GM19395 (cell line): ENCODE measurements at regions not wholly inside any gene's neighbourhood (a gene's known extent, or its start where the extent isn't known, plus 50 kb on each side); places are given as distances from the start of the nearest gene placed in this dataset.

Source experiments
- ATAC-seq: cut with Tn5 transposase; IDR thresholded peaks from one replicate; pipeline ENCODE4 v1.9.1; 2021; ENCODE audit warnings: mild to moderate bottlenecking, moderate library complexity; ENCODE audit not compliant: unreplicated experiment

DNA sequence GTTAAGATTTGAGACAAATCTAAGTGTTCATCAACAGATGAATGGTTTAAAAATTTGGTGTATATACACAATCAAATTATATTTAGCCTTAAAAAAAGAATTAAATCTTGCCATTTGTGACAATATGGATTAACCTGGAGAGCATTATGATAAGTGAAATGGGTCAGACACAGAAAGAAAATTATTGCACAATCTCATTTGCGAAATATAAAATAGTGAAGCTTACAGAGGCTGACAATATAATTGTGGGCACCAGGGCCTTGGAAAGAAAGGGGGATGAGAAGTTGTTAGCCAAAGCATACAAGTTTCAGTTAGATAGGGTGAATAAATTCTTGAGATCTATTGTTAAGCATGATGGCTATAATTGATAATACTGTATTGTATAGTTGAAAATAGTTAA lies 883.0 kb downstream of the TECRL start:
- no peak for ATAC-seq

DNA sequence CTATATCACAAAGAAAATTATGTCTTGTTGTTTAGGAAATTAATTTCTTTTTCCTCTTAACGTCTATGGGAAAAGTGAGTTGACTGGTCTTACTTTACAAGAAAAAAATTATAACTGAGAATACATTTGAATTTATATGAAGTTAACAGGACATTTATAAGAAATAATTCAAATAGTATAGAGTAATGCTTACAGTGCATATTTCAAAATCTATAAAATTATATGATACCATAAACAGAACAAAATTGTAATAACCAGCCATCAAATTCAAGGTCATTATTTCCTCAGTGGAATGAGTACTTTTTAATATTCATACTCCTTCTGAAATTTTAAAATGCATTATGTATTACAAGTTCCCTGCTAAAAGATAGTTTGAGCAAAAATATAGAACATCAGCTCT lies 884.5 kb downstream of the TECRL start:
- no peak for ATAC-seq

DNA sequence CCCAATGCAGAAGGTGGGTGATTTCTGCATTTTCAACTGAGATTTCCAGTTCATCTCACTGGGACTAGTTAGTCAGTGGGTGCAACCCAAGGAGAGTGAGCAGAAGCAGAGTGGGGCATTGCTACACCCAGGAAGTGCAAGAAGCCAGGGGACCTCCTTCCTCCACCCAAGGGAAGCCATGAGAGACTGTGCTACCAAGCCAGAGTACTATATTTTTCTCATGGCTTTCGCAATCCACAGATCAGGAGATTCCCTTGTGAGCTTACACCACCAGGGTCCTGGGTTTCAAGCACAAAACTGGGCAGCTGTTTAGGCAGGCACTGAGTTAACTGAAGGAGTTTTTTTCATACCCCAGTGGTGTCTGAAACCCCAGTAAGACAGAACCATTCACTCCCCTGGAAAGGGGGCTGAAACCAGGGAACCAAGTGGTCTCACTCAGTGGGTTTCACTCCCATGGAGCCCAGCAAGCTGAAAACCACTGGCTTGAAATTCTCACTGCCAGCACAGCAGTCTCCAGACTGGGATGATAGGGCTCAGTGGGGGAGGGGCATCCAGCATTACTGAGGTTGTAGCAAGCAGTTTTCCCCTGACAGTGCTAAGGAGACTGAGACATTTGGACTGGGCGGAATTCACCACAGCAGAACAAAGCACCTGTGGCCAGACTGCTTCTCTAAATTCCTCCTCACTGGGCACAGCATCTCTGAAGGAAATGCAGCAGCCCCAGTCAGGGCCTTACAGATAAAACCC lies 903.4 kb downstream of the TECRL start:
- ATAC-seq: no peak

DNA sequence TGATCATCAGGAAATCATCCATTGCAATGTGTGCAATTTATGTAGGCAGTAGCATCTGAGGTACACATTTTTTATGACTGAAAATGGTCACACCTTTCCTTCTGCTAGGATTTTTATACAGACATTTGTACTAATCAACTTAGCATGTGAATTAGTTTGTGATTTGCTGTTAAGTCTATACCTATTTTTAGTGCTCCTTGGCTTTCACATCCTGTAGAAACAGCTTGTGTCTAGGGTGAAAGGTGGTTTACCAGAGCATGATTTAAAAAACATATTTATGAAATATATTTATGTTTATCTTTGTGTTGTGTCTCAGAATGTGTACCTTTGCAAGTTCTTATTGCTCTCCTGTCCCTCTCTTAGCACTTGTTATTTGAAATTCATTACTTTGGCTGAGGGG lies 916.0 kb downstream of the TECRL start:
- ATAC-seq: no peak

DNA sequence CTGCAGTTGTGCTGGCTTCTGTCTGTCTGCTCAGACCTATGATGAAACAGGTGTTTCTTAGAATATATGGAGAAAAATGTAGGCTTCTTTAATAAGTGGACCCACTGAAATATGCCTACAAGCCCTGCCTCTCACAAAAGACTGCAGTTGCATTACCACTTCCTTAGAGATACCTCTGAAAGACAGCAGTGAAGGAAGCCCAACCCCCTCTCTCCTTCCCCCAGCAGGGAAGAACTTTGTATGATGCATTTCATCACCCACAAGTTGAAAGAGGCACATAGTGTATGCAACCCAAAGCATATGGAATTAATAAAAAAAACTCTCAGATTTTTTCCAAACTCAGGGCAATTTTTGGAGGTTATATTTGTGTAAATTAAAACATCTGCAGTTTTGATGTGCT lies 916.7 kb downstream of the TECRL start:
- ATAC-seq: no peak

DNA sequence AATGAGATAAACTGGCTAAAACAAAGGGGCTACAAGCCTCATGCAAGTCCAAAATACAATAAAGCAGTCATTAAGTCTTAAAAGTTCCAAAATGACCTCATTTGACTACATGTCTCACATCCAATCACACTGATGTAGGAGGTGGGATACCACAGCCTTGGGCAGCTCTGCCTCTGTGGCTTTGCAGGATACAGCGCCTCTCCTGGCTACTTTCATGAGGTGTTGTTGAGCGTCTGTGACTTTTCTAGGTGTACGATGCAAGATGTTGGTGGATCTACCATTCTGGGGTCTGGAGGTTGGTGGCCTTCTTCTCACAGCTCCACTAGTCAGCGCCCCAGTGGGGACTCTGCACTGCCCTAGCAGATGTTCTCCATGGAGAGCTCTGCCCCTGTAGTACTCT lies 944.9 kb downstream of the TECRL start:
- ATAC-seq: no peak

DNA sequence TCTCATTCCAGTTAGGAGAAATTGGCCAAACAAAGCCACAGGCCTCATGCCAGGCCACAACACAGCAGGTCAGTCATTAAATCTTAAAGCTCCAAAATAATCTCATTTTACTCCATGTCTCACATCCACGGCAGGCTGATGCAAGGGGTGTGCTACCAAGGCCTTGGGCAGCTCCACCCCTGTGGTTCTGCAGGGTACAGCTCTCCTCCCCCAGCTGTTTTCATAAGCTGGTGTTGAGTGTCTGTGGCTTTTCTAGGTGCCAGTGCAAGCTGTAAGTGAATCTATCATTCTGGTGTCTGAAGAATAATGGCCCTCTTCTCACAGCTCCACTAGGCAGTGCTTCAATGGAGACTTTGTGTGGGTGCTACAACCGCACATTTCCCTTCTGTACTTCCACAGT lies 949.2 kb downstream of the TECRL start:
- no peak for ATAC-seq

DNA sequence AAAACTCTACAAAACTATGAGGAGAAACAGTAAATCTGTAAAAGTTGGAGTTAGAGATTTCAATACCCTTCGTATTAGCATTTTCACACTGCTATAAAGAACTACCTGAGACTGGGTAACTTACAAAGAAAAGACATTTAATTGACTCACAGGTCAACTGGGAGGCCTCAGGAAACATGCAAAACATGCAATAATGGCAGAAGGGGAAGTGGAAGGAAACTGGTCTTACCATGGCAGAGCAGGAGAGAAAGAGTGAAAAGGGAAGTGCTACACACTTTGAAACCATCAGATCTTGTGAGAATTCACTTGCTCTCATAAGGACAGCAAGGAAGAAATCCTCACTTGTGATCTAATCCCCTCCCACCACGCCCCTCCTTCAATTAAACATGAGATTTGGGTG lies 949.9 kb downstream of the TECRL start:
- ATAC-seq: no peak

DNA sequence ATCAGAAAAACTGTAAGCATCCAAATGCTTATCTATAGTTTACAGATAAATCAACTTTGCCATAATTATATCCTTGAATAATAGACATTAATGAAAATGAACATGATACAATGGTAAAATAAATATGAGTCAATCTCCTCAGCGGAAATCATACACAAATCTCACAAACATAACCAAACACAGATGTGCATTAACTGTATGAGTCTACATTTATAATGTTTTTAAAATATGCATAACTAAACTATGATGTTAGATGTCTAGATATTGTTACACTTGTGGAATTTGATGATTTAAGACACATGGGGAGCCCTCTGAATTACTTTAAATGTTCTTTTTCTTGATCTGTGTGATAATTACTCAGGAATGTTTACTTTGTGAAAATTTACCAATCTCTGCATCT lies 951.2 kb downstream of the TECRL start:
- ATAC-seq: no peak

DNA sequence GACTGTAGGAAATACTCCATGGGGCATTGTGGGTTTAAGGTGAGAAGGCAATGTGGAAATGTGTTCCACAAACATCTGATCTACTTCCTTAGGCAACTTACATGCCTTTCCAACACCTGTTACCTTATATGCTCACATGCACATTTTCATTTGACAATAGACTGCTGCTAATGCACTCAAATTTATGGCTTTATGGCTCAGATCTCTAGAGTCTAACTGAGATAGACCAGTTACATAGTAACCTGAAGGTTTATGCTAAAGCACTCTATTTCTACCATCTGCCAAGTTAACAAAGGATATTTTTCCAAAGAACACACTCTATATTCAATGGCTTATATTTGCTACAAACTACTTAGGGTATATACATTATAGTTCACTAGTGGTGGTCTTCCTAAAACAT lies 969.0 kb downstream of the TECRL start:
- no peak for ATAC-seq

DNA sequence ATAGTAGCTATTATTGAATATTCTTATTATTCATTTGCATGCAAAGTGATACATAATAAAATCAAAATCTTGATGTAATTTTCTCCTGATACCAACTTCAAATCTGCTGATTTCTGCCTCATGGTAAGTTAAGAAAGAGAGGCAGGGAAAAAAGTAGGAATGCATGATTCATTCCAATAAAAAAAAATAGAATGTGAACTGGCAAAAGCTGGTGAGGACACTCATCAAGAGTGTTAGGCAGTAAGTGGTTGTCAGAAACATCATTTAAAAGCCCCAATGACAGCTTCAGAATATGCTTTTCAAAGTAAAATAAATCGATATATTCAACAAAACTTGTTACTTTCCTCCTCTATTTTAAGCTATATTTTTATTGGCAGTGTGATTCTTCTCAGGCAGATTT lies 979.1 kb downstream of the TECRL start:
- no peak for ATAC-seq

DNA sequence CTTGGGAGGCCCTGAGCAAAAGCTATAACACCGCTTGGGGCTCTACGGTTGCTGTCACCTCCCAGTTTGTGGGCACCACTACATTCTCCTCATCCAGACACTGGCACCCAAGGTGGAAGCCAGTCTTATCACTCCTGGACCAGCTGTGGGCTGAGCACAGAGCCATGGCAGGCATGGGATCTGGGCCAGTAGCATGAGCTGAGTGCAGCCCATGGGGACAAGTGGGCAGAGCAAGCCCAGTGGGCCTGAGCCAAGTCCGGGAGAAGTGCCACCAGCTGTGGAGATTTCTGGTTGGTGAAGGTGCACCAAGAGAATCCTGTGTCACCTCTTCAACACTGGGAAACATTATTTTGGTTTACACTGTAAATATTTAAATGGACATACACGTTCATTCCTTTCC lies 1013.0 kb downstream of the TECRL start:
- ATAC-seq: no peak

DNA sequence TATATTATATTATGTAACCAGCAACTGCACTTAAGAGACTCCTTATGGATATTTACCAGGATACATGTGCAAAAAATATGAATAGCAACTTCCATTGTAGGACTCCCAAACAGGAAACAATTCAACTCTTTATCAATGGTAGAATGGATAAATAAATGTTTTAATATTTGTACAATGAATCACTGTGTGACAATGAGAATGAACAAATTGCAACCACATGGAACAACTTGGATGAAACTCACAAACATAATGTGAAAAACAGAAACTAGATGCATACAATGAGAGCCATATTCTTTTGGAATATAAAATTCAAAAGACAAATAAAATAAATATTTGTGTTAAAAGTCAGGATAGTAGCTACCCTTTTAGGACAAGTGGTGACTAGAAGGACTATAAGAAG lies 1015.7 kb downstream of the TECRL start:
- ATAC-seq: no peak

DNA sequence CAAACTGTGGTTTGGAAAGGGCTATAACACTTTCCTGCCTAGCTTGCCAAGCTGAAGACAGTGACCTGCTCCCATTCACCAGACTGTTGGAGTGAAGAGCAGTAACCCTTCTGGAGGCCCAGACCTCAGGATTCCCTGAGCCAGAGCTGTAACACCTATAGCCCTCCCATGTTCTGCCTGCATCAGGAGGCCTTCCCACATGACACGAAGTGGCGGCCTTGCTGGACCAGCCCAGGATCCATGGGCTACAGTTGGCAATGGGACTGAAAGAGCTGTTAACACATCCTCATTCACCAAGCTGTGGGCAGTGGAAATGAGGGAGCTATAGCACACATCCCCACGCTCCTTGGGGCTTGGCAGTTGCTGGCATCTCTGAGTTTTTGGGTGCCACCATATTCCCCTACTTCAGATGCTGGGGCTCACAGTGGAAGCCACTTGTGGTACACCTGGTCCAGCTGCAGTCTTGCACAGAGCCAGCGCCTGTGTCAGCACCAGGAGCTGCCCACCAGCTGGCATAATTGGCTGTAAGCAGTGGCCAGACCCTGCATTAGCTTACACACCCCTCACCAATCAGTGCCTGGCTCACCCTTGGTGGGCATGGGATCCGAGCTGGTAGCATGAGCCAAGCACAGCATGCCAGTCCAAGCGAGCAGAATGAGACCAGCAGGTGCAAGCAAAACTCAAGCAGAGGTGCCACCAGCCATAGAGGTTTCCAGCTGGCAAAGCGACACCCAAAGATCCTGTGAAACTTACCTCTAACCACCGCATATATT lies 1029.3 kb downstream of the TECRL start:
- no peak for ATAC-seq

DNA sequence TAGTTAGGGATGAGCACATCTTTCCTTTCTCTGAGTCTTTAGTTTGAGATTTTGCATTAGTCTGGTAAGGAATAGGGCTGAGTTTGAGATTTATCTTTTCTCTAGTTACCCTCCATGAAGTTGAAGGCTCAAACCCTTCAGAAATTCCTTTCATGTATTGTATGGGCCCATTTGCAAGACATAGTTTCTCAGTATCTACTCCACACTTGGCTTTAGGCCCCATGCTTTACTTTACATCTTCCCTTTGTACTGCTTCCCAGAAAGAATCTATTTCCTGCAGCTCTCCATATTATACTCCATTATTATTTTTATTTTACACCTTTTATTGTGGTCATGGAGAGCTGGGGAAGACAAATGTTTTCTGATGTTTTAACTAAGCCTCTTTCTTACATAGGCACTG lies 1038.2 kb downstream of the TECRL start:
- no peak for ATAC-seq

DNA sequence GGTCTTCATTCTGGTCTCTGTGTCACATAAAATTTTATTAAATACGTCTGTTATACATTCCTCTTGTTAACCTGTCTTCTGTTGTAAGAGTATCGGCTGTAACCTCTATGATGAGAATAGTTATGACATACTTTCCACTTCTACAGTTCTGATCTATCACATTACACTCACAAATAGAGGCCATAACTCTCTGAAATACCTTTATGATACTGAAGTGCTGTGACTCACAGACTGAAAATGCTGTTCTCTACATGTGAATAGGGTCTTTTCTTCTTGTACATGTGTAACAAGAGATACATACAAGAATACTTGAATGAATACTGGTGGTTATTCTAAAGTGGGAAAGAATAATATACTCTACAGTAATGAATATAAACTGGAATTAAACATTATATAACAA lies 1047.6 kb downstream of the TECRL start:
- no peak for ATAC-seq

DNA sequence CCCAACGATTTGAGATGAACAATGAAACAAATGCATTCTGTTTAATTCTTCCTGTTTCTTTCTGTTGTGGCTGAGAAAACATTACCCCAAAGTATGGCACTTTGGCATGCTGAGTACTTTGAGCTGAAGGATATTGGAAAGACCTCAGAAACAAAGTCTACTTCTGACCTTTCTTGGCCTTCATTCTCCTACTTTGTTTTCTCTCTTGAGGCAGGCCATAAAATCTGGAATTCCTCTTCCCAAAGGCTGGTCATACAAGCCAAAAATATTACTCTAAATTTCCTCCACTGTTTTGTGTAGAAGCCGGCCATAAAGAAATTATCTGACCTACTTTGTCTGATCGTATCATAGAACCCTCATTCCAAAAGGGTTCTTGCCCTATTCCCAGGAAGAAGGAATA lies 1048.2 kb downstream of the TECRL start:
- ATAC-seq: no peak

DNA sequence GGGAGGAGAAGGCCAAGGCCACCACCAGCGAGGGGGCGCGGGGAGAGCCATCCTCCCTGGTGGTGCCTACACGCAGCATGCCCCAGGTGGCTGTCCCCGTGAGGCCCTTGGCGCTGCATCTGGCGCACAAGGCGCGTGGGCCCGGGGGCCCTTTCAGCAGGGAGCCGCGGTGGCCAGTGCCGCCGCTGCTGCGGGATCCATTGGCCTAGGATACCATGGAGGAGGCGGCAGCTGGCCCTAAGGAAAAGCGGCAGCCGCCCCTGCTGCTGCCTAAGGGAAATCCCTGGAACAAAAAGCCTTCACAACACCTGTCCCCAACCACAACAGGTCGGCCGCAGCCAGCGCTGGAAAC lies 1059.6 kb downstream of the TECRL start:
- no peak for ATAC-seq

DNA sequence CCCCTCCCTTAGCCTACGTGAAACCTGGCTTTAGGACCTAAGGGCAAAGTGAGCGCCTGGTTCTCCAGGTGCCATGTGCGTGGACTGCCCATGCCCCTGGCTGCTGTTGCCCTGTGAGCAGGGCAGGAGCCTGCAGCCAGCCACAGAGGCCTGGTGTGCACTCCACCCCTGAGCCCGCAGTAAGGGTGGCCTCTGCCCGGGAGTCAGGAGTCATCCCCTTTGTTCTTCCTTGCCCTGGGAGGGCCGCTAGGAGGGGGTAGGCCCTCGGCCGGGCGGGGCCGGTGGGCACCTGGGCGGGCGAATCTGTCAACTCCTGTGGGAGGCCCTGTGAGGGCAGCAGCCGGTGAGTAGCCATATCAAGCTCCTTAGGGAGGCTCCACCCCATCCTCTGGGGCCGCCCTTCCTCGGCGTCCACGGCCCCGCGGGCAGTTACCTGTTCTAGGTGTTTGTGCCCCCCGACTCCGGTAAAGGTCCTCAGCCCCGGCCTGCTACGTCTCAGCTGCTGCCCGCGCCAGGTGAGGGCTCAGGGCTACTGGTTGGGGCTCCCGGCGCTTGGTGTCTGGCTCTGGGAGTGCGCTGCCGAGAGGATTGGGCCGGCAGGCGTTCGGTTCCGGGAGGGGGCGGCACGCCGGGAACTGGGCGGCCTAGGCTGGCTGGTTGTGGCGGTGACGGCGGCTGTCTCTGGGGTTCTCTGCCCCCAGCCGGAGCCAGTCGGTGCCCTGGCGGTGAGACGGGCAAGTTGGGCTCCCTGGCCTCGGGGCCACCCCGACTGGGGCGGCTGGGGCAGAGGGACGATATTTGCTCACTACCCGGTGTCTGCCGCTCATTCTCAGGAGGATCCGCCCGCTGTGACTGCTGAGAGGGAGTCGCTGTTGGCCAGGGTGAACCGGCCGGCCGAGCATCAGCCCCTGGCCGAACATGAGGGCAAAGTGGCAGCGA lies 1060.2 kb downstream of the TECRL start:
- no peak for ATAC-seq

DNA sequence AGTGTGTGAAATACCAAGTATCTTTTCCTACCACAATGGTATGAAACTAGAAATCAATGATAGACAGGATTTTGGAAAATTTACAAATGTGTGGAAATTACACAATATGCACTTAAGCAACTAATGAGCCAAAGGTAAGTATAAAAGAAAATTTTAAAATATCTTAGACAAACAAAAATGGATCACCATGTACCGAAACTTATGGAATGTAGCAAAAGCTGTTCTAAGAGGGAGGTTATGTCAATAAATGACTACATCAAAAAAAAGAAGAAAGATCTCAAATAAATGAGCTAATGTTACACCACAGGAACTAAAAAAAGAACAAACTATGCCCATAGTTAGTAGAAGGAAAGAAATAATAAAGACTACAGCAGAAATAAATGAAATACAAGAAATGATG lies 1084.1 kb downstream of the TECRL start:
- no peak for ATAC-seq

DNA sequence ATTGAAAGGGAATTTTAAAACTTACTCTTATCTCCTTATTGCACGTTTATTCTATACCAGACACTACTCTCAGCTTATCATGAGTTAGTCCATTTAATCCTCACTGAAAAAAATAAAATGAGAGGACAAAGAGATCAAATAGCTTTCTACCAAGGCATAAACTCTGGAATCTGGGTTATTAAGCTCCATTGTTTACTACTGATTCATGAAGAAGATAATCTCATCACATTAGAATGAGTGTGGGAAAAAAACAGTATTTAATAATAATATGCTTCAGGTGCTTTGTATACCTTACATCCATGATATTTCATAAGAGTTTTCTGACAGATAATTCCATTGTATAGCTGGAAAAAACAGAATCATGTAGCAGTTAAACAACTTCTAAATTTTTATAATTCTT lies 1092.6 kb downstream of the TECRL start:
- no peak for ATAC-seq

DNA sequence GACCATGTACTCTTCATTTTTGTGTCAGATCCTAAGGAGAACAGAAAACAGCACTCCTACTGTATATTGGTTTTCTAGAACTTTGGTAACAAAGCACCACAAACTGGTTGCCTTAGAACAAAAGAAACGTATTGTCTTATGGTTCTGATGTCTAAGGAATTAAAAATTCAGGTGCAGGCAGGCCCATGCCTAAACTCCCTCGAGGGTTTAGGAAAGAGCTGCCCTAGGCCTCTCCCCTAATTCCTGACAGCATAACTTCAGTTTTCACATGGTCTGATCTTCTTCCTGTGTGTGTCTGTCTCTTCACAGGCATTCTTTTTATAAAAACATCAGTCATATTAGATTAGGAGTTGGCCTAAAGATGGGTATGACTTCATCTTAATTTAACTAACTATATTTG lies 1093.6 kb downstream of the TECRL start:
- no peak for ATAC-seq
